A673 (cell line): ENCODE measurements at regions not wholly inside any gene's neighbourhood (a gene's known extent, or its start where the extent isn't known, plus 50 kb on each side); places are given as distances from the start of the nearest gene placed in this dataset.

Experiments
- BruUV-seq: library from RNA; stranded (reverse); fragments of 400-500 nt; replicated peaks from 2 replicates; lab custom pipeline; 2021; lab: Mats Ljungman, UMichigan
- CTCF ChIA-PET: fragments of 300-600 bp; sonication (Branson Sonifier 250); formaldehyde crosslinking; loops from one replicate; lab custom pipeline; 2022; ENCODE audit warnings: antibody characterized with exemption; lab: Charles Lee
- POLR2A ChIA-PET: fragments of 300-600 bp; sonication (Branson Sonifier 250); formaldehyde crosslinking; loops from one replicate; lab custom pipeline; 2022; ENCODE audit warnings: antibody characterized with exemption; ENCODE audit not compliant: low non-redundant PET; lab: Charles Lee
- DNase-seq: peaks from one replicate; pipeline ENCODE4 v3.0.0-alpha.2; 2015; ENCODE audit warnings: low spot score
- H3K27ac ChIP-seq: fragments of 200-600 bp; sonication (generic); 2 replicates; pipeline ENCODE4 v1.5.1; 2016; ENCODE audit warnings: mixed run types, low read depth, mild to moderate bottlenecking, mixed read lengths, antibody characterized with exemption, low read length; ENCODE audit not compliant: poor library complexity, severe bottlenecking
- H3K27me3 ChIP-seq: fragments of 200-600 bp; sonication (generic); replicated peaks from 2 replicates; pipeline ENCODE4 v1.6.1; 2017; ENCODE audit warnings: mixed run types, low read depth, mild to moderate bottlenecking, mixed read lengths, antibody characterized with exemption, low read length; ENCODE audit not compliant: insufficient read depth, poor library complexity
- H3K36me3 ChIP-seq: fragments of 200-600 bp; sonication (generic); 2 replicates; pipeline ENCODE4 v1.6.1; 2016; ENCODE audit warnings: mixed run types, mild to moderate bottlenecking, mixed read lengths, antibody characterized with exemption, low read length; ENCODE audit not compliant: insufficient read depth, poor library complexity, severe bottlenecking
- H3K4me1 ChIP-seq: fragments of 200-600 bp; sonication (generic); 2 replicates; pipeline ENCODE4 v1.6.1; 2017; ENCODE audit warnings: mixed run types, mild to moderate bottlenecking, mixed read lengths, antibody characterized with exemption, low read length; ENCODE audit not compliant: insufficient read depth, poor library complexity, severe bottlenecking
- H3K4me3 ChIP-seq: fragments of 200-600 bp; sonication (generic); 2 replicates; pipeline ENCODE4 v1.5.1; 2016; ENCODE audit warnings: low read depth, mixed run types, mild to moderate bottlenecking, mixed read lengths, low read length; ENCODE audit not compliant: poor library complexity, severe bottlenecking
- H3K9me3 ChIP-seq: fragments of 200-600 bp; sonication (generic); 2 replicates; pipeline ENCODE4 v1.6.1; 2016; ENCODE audit warnings: mixed run types, low read depth, mild to moderate bottlenecking, mixed read lengths, antibody characterized with exemption, low read length; ENCODE audit not compliant: poor library complexity, severe bottlenecking
- CTCF ChIP-seq: fragments of 300-800, 200-600 bp; sonication (generic); conservative IDR thresholded peaks from 2 replicates; pipeline ENCODE4 v1.5.1; 2017; ENCODE audit warnings: low read depth, mild to moderate bottlenecking, antibody characterized with exemption, low read length, moderate library complexity, mixed read lengths
- EZH2 ChIP-seq: fragments of 200-600 bp; sonication (generic); IDR thresholded peaks from 2 replicates; pipeline ENCODE4 v1.6.1; 2017; ENCODE audit warnings: borderline replicate concordance, low read depth, mild to moderate bottlenecking, mixed read lengths, antibody characterized with exemption, low read length; ENCODE audit not compliant: poor library complexity, severe bottlenecking
- intact Hi-C: fragments of 100-400 bp; cut with micrococcal nuclease; formaldehyde crosslinking; loops from one replicate; pipeline ENCODE4 v1.10.0; 2022; ENCODE audit not compliant: unreplicated experiment

DNA sequence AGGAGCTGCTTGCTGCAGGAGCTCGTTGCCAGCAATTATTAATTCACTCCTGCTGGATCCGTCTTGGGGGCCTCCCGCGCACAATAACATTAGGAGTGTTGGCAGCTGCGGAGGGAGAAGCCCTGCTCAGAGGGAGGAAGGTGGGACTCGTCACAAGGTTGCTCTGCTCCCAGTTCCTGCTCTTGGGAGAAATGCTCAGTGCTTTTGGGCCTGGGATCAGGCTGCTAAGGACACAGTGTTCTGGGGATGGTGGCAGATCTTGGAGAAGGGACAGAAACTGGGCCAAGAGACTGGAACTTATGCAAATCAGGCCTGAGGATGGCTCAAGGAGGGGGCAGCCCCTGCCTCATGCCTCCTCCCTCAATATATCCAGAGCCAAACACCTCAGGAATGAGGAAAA, 78.9 kb upstream of the OLFM4 start:
- CTCF ChIA-PET, result no interaction called here
- no TSS peak for BruUV-seq
- Histone ChIP-seq H3K9me3 (no peaks in the 10 kb centered on the region), H3K4me3 (no peak overlapping the region), H3K36me3 (no peaks in the 10 kb centered on the region), H3K4me1 (no peaks in the 10 kb centered on the region), H3K27me3 (no peaks in the 10 kb centered on the region), H3K27ac (no peak overlapping the region)
- intact Hi-C loops, result no loop called here
- POLR2A ChIA-PET, result no interaction called here
- DNase-seq, result no peak
- TF ChIP-seq CTCF (no peak), EZH2 (no peak)

DNA sequence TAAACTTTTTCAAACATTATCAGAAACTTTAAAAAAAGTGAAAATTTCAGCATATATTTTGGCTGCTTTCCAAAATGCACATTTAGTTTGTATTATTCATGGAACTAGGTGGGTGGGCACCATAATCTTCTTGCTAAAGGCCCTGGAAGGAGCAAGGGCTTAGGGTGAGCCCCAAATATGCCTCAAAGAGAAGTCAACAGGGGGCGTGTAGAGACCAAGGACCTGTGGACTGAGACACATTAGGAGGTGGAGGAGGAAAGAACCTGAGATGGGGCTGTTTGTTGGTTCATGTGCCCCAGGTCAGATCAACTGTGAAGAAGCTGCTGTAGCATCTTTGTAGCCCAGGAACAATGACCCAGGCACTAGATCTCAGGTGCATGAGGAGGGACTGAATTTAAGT, 79.6 kb upstream of the OLFM4 start:
- no peak for DNase-seq
- no peaks in the 10 kb centered on the region for H3K27me3 ChIP-seq
- H3K9me3 ChIP-seq, result no peaks in the 10 kb centered on the region
- TF ChIP-seq CTCF, result no peak
- no peak for TF ChIP-seq EZH2
- H3K4me1 ChIP-seq, result no peaks in the 10 kb centered on the region
- H3K4me3 ChIP-seq, result no peak overlapping the region
- BruUV-seq, result no TSS peak
- POLR2A ChIA-PET, result no interaction called here
- H3K27ac ChIP-seq, result no peak overlapping the region
- intact Hi-C loops, result no loop called here
- CTCF ChIA-PET, result no interaction called here
- H3K36me3 ChIP-seq, result no peaks in the 10 kb centered on the region

DNA sequence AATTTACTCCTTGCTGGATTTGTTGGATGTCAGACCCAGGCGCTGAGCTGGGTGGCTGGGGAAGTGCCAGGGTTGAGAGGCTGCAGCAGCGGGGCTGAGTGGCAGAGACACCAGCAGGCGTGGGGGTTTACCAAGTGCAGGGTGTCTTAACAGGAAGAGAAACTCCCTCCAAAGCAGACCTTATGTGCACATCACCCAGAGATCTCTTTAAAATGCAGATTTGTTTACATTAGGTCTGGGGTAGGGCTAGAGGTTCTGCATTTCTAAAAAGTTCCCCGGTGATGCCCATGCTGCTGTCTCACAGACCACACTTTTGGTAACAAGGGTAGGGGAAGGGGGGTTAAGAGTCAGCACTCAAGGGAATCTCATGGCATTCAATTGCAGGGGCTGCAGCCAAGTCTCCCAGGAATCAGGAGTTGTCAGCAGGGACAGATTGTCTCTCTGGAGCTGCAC, 80.7 kb upstream of the OLFM4 start:
- TF ChIP-seq CTCF (no peak), EZH2 (no peak)
- Histone ChIP-seq H3K9me3 (no peaks in the 10 kb centered on the region), H3K36me3 (no peaks in the 10 kb centered on the region), H3K4me3 (no peak overlapping the region), H3K4me1 (no peaks in the 10 kb centered on the region), H3K27me3 (no peaks in the 10 kb centered on the region), H3K27ac (no peak overlapping the region)
- ChIA-PET POLR2A (no interaction called here), CTCF (no interaction called here)
- DNase-seq, result no peak
- BruUV-seq, result no TSS peak
- intact Hi-C loops, result no loop called here
